Endodermal cell (in vitro differentiated cells): ENCODE measurements at regions not wholly inside any gene's neighbourhood (a gene's known extent, or its start where the extent isn't known, plus 50 kb on each side); places are given as distances from the start of the nearest gene placed in this dataset.

Experiments
- DNase-seq: peaks from one replicate; pipeline ENCODE4 v3.0.0-alpha.2; 2017
- H3K27ac ChIP-seq: 2 replicates; pipeline ENCODE4 v1.5.1; 2013; ENCODE audit warnings: mild to moderate bottlenecking, low read depth, low read length, moderate library complexity
- H3K27me3 ChIP-seq: 2 replicates; pipeline ENCODE4 v1.6.1; 2013; ENCODE audit warnings: mild to moderate bottlenecking, low read length, moderate library complexity; ENCODE audit not compliant: insufficient read depth, control insufficient read depth, poor library complexity, severe bottlenecking
- H3K36me3 ChIP-seq: 2 replicates; pipeline ENCODE4 v1.7.0; 2013; ENCODE audit warnings: mild to moderate bottlenecking, low read length, moderate library complexity; ENCODE audit not compliant: control insufficient read depth, insufficient read depth
- H3K4me1 ChIP-seq: one replicate; pipeline ENCODE4 v1.7.0; 2013; ENCODE audit warnings: low read length; ENCODE audit not compliant: control insufficient read depth, insufficient read depth
- H3K4me3 ChIP-seq: 2 replicates; pipeline ENCODE4 v1.5.1; 2013; ENCODE audit warnings: mild to moderate bottlenecking, low read length, moderate library complexity
- H3K9ac ChIP-seq: 2 replicates; pipeline ENCODE4 v1.6.1; 2013; ENCODE audit warnings: mild to moderate bottlenecking, low read length, moderate library complexity; ENCODE audit not compliant: poor library complexity, severe bottlenecking; ENCODE audit errors: extremely low read depth
- H3K9me3 ChIP-seq: 2 replicates; pipeline ENCODE4 v1.6.1; 2013; ENCODE audit warnings: mild to moderate bottlenecking, low read length, moderate library complexity; ENCODE audit not compliant: control insufficient read depth
- H3K27ac Mint-ChIP-seq: 2 replicates; pipeline ENCODE4 v1.8.0; 2020; ENCODE audit warnings: mixed read lengths
- H3K27me3 Mint-ChIP-seq: 2 replicates; pipeline ENCODE4 v1.8.0; 2021; ENCODE audit warnings: mild to moderate bottlenecking, mixed read lengths; ENCODE audit not compliant: insufficient read depth
- H3K36me3 Mint-ChIP-seq: 2 replicates; pipeline ENCODE4 v1.8.0; 2020; ENCODE audit warnings: low read depth, mixed read lengths
- H3K4me1 Mint-ChIP-seq: 2 replicates; pipeline ENCODE4 v1.8.0; 2020; ENCODE audit warnings: mixed read lengths
- H3K4me3 Mint-ChIP-seq: 2 replicates; pipeline ENCODE4 v1.8.0; 2020; ENCODE audit warnings: mild to moderate bottlenecking, moderate library complexity, mixed read lengths
- H3K9me3 Mint-ChIP-seq: 2 replicates; pipeline ENCODE4 v1.8.0; 2020; ENCODE audit warnings: mild to moderate bottlenecking, mixed read lengths
- WGBS, 2 experiments: methylation state at CpG; one replicate each; pipeline versions ENCODE4 v1.1.5 to v1.1.7; 2013; ENCODE audit warnings: missing lambda C conversion rate in 2 of 2, mixed read lengths in 1 of 2; ENCODE audit not compliant: insufficient coverage in 1 of 2, insufficient read length in 1 of 2; 5-methylcytosine and 5-hydroxymethylcytosine counted together
- TF ChIP-seq, protein P1 (sequence below): fragments of 200-600 bp; sonication (generic); conservative IDR thresholded peaks from 2 replicates; pipeline ENCODE4 v1.5.0; 2021; ENCODE audit warnings: antibody characterized with exemption, mild to moderate bottlenecking

DNA sequence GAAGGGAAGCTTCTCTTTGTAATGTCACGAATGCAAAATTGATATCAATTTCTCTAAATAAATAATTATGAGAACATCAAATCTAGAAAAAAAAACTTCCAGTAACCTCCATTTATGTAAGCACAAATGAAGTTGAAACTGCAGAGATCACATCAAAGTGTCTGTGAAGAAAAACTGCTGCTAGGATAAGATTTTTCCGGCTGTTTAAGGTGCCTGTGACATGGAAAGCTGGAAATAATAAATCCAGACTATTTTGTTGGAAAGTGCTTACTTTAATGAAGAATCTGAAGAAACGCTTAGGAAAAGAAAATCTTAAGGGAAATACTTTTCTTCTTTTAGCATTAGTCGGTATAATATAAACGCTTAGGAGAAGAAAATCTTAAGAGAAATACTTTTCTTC, 57.0 kb downstream of the CHRM3 start:
- Mint-ChIP-seq H3K4me3 (no peak overlapping the region), H3K36me3 (no peaks in the 10 kb centered on the region)

DNA sequence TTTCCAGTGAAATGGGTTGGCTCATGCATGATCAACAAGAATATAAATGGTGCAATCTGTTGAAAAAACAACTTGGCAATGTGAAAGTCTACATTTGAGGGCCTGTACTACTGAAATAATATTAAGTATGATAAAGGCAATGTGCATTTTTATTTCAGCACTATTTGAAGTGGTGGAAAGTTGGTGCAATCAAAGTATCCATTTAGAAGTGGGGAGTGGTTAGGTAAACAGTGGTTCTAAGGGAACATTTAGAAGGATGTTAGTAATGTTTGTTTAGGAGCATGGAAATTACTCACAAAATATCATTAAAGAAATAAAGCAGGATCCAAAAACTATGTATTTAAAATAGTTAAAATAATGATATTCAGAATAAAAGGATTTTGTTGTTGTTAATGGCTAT, 60.2 kb downstream of the CHRM3 start:
- Histone ChIP-seq H3K9ac (no peak overlapping the region), H3K4me3 (no peak overlapping the region), H3K27ac (no peak overlapping the region), H3K27me3 (no peaks in the 10 kb centered on the region), H3K36me3 (no peaks in the 10 kb centered on the region), H3K4me1 (no peaks in the 10 kb centered on the region), H3K9me3 (no peaks in the 10 kb centered on the region)
- H3K27me3 Mint-ChIP-seq, result no peaks in the 10 kb centered on the region
- H3K27ac Mint-ChIP-seq, result no peak overlapping the region
- TF ChIP-seq, protein P1, sequence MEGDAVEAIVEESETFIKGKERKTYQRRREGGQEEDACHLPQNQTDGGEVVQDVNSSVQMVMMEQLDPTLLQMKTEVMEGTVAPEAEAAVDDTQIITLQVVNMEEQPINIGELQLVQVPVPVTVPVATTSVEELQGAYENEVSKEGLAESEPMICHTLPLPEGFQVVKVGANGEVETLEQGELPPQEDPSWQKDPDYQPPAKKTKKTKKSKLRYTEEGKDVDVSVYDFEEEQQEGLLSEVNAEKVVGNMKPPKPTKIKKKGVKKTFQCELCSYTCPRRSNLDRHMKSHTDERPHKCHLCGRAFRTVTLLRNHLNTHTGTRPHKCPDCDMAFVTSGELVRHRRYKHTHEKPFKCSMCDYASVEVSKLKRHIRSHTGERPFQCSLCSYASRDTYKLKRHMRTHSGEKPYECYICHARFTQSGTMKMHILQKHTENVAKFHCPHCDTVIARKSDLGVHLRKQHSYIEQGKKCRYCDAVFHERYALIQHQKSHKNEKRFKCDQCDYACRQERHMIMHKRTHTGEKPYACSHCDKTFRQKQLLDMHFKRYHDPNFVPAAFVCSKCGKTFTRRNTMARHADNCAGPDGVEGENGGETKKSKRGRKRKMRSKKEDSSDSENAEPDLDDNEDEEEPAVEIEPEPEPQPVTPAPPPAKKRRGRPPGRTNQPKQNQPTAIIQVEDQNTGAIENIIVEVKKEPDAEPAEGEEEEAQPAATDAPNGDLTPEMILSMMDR, result no peak
- no peaks in the 10 kb centered on the region for H3K36me3 Mint-ChIP-seq
- DNase-seq, result no peak
- H3K4me1 Mint-ChIP-seq, result no peaks in the 10 kb centered on the region
- no peak overlapping the region for H3K4me3 Mint-ChIP-seq
- H3K9me3 Mint-ChIP-seq, result no peaks in the 10 kb centered on the region

More for the DNA sequence above, 57.0 kb downstream of the CHRM3 start:
- Mint-ChIP-seq H3K9me3 (no peaks in the 10 kb centered on the region), H3K4me1 (no peaks in the 10 kb centered on the region), H3K27me3 (no peaks in the 10 kb centered on the region), H3K27ac (no peak overlapping the region)
- TF ChIP-seq, protein P1, result no peak
- no peak for DNase-seq
- Histone ChIP-seq H3K4me3 (no peak overlapping the region), H3K9ac (no peak overlapping the region), H3K36me3 (no peaks in the 10 kb centered on the region), H3K4me1 (no peaks in the 10 kb centered on the region), H3K9me3 (no peaks in the 10 kb centered on the region), H3K27me3 (no peaks in the 10 kb centered on the region), H3K27ac (no peak overlapping the region)
- WGBS, 2 experiments, result 95 to 100% methylated on average over 2 of the region's 5 CpGs

DNA sequence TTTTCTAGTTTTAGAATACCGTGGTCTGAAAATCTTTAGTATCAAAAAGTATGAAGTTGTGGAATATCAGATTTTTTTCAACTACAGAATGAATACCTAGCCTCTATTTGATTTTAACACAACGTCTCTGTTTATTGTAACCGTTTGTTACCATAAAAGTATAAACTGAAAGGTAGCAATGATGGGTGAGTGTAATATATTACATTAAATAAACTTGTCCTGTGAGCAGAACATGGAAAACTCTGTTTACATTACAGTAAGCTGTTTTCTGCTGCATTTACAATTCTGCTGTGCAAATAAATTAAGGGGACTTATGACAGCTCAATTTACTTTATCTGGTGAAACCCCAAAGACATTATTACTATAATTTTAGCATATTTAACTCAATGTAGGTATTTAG, 62.5 kb downstream of the CHRM3 start:
- no peak for DNase-seq
- H3K4me1 Mint-ChIP-seq, result no peaks in the 10 kb centered on the region
- TF ChIP-seq, protein P1, result no peak
- no peaks in the 10 kb centered on the region for H3K27me3 Mint-ChIP-seq
- WGBS, 2 experiments, result 86% methylated on average over 1 of the region's 3 CpGs; no CpG with 5 or more reads in 1 of the 2 experiments
- H3K36me3 Mint-ChIP-seq, result no peaks in the 10 kb centered on the region
- H3K36me3 ChIP-seq, result no peaks in the 10 kb centered on the region
- H3K9me3 Mint-ChIP-seq, result no peaks in the 10 kb centered on the region
- H3K4me1 ChIP-seq, result no peaks in the 10 kb centered on the region
- no peak overlapping the region for H3K4me3 Mint-ChIP-seq
- H3K27me3 ChIP-seq, result no peaks in the 10 kb centered on the region
- H3K4me3 ChIP-seq, result no peak overlapping the region
- H3K27ac ChIP-seq, result no peak overlapping the region
- H3K9ac ChIP-seq, result no peak overlapping the region
- no peaks in the 10 kb centered on the region for H3K9me3 ChIP-seq
- no peak overlapping the region for H3K27ac Mint-ChIP-seq
